ENCODE measurements at regions not wholly inside any gene's neighbourhood (a gene's known extent, or its start where the extent isn't known, plus 50 kb on each side); places are given as distances from the start of the nearest gene placed in this dataset.
"Not testable (repeated sequence)": the region's sequence is repeated elsewhere in the genome, so short reads cannot be mapped to it uniquely, and the experiment has no call there.

- no peak for DNase-seq
Observed at GRCh38 chr1:60296794-60297193, 223.2 kb upstream of the C1orf87 start.

DNA sequence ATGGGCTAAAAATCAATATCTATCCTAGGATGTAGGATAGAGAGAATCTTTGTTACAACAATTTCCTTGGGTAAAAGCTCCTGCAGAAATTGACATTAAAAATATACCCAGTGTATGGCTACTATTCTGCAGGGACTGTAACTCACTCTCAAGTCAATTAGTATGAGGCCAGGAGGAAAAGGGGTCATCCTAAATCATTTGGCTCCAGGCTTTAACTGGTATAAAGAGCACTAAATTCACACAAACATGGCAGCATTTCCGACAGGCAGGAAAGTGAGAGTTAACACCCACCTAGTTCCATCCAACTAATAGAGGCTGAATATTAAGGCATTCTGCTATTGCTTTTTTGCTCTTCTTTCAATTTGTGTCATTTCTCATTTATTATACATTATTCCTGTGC, 218.6 kb upstream of the C1orf87 start:
- no peak for DNase-seq

DNA sequence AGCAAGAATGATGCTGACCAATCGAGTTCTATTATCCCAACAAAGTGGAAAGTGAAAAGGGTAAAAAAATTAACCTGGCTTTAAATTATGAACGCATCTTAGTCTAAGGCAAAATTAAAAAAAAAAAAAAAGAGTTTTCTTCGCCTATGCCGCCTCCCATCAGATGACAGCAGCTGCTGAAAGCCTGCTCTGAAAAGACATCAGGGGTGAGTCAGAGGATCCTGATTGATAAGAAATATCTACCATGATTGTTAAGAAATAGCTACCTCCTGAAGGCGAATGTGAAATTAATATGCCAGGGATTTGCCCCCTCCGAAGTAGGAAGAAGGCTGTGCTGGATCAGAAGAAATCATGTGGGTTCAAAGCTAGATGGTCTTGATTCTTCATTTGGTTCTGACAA, 216.8 kb upstream of the C1orf87 start:
- no peak for DNase-seq

DNA sequence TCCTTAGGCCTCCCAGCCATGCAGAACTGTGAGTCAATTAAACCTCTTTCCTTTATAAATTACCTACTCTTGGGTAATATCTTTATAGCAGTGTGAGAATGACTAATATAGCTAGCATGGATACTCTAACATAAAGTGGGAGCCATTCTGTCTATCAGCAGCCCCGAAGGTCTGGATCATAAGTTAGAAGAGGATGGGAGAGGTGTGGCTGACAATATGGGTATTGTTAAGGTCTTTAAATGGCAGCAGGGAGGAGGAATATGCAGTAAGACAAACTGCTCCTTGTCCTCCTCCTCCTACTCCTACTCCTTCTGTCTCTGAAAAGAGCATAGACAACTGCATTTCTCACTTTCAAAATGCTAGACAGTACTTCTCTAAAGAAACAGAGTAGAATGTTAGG, 214.0 kb upstream of the C1orf87 start:
- DNase-seq: no peak

- DNase-seq: no peak
Observed at GRCh38 chr1:60283690-60284089, 210.1 kb upstream of the C1orf87 start.

GRCh38 chr1:60281360-60281932, 207.9 kb upstream of the C1orf87 start:
- DNase-seq: peak; percentile 49 to 89 (median 72)

DNA sequence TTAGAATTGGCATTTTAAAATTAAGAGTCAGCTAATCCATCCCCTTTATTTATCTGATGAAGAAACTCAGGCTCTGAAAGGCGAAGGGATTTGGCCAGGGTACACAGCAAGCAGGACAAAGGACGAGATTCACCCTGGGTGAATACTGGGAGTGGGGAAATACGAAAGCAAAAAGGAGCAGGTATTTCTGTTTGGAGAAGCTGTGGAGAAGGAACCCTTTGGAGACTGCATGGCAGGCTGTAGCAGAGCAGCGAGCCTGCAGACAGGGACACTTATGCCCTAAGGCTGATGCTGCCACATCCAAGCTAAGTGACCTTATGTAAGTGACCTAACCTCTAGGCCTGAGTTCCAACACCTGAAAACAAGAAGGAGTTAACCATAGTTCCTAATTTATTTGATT, 207.2 kb upstream of the C1orf87 start:
- DNase-seq: no peak

- no peak for DNase-seq
Observed at GRCh38 chr1:60280256-60280655, 206.7 kb upstream of the C1orf87 start.

- DNase-seq: no peak
Observed at GRCh38 chr1:60279798-60280197, 206.2 kb upstream of the C1orf87 start.

- DNase-seq: peak in 1 of 3 experiments; percentile 13
Observed at GRCh38 chr1:60277269-60277668, 203.7 kb upstream of the C1orf87 start.

DNA sequence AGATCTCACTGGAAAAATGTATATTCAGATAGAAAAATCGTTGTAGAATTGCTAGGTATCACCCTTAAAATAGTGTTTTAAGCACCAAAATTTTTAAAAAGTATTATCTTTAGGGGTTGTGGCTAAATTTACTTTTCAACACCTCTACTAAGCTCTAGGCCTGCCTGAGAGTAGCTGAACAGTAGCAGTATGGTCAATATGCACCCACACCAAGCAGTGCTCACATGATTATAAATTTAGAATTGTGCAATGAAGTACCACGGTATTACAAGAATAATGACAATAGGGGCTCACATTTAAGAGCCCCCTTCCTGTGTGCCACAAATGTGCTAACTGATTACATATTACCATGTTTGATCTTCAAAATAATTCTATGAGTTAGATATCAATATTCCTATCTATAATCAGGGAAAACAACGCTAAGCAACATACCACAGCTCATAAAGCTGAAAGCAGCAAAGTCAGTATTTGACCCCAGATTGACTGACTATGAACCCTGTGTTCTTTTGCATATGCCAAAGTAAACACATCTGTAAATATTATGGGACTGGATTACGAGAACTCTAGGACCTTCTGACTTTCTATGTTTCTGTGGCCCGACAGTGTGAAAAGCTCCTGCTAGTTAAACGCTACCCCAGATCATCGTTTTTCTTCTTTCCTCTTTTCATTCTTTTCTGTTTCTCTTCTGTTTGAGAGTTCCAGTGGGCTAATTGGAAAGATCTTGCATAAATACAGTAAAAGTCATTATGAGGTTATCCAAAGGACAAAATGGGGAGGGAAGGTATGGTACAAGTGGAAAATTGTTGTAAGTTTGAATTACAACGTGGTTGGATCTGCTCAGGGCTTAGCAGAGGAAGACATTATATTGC, 201.1 kb upstream of the C1orf87 start:
- DNase-seq: no peak

DNA sequence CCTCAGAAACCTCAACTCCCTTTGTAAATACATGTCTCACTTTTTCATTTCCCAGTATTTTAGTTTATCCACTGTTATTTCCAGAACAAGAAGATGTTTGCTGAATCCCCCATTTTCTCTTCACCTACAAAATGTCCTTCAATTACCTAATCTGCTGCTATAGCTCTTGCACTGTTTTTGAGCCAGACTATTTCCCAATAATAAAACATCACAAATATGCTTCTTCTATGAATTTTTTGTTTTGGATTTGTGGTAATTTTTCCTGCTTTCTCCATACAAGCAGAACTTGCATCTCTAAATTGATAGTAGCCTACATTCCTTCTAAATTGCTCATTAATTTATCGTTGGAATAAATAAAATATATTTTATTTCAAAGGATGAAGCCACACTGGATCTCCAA, 199.6 kb upstream of the C1orf87 start:
- no peak for DNase-seq

DNA sequence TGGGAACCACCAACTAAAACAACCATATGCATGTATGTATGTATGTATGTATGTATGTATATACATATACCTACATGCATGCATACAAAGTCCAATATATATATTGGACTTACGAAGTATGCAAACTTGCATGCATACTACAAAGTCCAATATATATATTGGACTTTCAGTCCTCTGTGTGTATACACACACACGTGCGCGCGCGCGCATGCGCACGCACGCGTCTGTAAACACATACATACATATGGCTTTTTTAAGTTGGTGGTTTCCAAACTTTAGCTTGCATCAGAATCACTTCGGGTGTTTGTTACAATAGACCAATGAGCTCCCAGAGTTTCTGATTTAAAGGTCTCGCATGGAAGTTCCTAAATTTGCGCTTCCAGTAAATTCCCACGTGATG, 197.5 kb upstream of the C1orf87 start:
- no peak for DNase-seq

GRCh38 chr1:60268451-60268850, 194.9 kb upstream of the C1orf87 start:
- DNase-seq: no peak

DNA sequence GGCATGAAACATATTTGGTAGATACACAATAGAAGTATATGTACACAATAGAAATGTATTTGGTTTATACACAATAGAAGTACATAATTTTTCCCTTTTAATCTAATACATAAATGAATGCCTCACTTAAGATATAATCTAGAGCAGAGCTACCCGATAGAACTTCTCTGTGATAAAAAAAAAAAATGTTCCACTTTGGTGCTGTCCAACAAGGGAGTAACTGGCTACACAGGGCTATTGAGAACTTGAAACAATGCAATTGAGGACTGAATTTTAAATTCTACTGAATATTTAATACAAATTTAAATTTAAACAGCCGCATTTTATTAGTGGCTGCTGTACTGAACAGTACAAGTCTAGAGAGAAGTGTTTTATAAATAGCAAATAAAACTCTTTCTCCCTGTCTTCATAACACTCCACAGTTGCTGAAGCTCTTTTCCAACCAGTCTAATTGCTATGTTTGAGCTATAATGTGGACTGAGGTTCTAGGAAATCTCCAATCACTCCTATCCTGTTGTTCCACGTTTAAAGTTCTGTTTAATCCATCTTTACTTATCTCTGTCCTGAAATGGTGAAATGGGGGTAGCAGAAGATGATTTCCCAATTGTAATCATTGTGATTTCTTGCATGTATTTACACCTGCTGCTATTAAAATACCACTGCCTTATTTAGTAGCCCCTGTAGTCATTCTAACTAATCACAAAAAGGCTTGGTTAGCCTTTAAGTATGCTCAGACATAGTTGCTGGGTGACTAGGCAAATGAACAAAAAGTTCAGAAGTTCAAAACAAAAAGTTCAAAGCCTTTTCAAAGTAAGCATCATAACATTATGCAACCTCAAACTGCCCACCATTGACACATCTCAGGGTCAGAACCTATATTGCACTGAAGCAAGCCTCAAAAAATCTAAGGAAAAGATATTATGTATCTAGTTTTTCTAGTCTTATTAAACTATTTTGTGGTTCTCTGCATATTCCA, 192.3 kb upstream of the C1orf87 start:
- DNase-seq: no peak

- no peak for DNase-seq
Observed at GRCh38 chr1:60262701-60263100, 189.1 kb upstream of the C1orf87 start.

- DNase-seq: no peak
Observed at GRCh38 chr1:60257531-60257930, 184.0 kb upstream of the C1orf87 start.

- no peak for DNase-seq
Observed at GRCh38 chr1:60255565-60255964, 182.0 kb upstream of the C1orf87 start.

GRCh38 chr1:60251426-60251825, 177.9 kb upstream of the C1orf87 start:
- no peak for DNase-seq

DNA sequence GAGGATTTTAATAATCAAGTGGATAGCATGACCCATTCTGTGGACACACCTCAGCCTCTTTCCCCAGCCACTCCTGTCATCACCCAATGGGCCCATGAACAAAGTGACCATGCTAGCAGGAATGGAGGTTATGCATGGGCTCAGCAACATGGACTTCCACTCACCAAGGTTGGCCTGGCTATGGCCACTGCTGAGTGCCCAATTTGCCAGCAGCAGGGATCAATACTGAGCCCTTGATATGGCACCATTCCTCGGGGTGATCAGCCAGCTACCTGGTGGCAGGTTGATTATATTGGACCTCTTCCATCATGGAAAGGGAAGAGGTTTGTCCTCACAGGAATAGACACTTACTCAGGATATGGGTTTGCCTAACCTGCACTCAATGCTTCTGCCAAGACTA, 173.9 kb upstream of the C1orf87 start:
- DNase-seq: not testable (repeated sequence)

- no peak for DNase-seq
Observed at GRCh38 chr1:60245324-60245723, 171.8 kb upstream of the C1orf87 start.

GRCh38 chr1:60244906-60245305, 171.3 kb upstream of the C1orf87 start:
- DNase-seq: no peak

- DNase-seq: no peak
Observed at GRCh38 chr1:60235275-60235674, 161.7 kb upstream of the C1orf87 start.

All from NCI-H1417 (cell line).